Globus pallidus (tissue), 1 donor: ENCODE measurements at regions not wholly inside any gene's neighbourhood (a gene's known extent, or its start where the extent isn't known, plus 50 kb on each side); places are given as distances from the start of the nearest gene placed in this dataset.
"Not testable (repeated sequence)": the region's sequence is repeated elsewhere in the genome, so short reads cannot be mapped to it uniquely, and the experiment has no call there.

Experiments used
- DNase-seq: peaks from one replicate; pipeline ENCODE4 v3.0.0-alpha.2; 2015; ENCODE audit warnings: low spot score

- DNase-seq: no peak
Observed at GRCh38 chr3:126292318-126293070, 64.7 kb downstream of the KLF15 start.

GRCh38 chr3:126291537-126291936 lies 65.7 kb downstream of the KLF15 start:
- DNase-seq: no peak

- no peak for DNase-seq
Observed at GRCh38 chr3:126291061-126291460, 66.1 kb downstream of the KLF15 start.

- no peak for DNase-seq
Observed at GRCh38 chr3:126290325-126290724, 66.9 kb downstream of the KLF15 start.

- DNase-seq: no peak
Observed at GRCh38 chr3:126289096-126289495, 68.1 kb downstream of the KLF15 start.

GRCh38 chr3:126288314-126288713 lies 68.9 kb downstream of the KLF15 start:
- peak; percentile 29 for DNase-seq

GRCh38 chr3:126287536-126288241 lies 69.5 kb downstream of the KLF15 start:
- DNase-seq: peak; percentile 57

- no peak for DNase-seq
Observed at GRCh38 chr3:126287171-126287535, 70.1 kb downstream of the KLF15 start.

- DNase-seq: no peak
Observed at GRCh38 chr3:126285369-126285768, 71.8 kb downstream of the KLF15 start.

GRCh38 chr3:126284258-126284904 lies 72.8 kb downstream of the KLF15 start:
- no peak for DNase-seq

- not testable (repeated sequence) for DNase-seq
Observed at GRCh38 chr3:126283651-126284050, 73.6 kb downstream of the KLF15 start.

GRCh38 chr3:126279853-126280252 lies 77.4 kb downstream of the KLF15 start:
- DNase-seq: no peak

- no peak for DNase-seq
Observed at GRCh38 chr3:126277629-126278378, 79.4 kb downstream of the KLF15 start.

- no peak for DNase-seq
Observed at GRCh38 chr3:126275620-126275904, 81.6 kb downstream of the KLF15 start.

- no peak for DNase-seq
Observed at GRCh38 chr3:126274735-126275619, 82.2 kb downstream of the KLF15 start.

GRCh38 chr3:126270145-126270811 lies 86.9 kb downstream of the KLF15 start:
- peak; percentile 79 for DNase-seq

GRCh38 chr3:126269354-126269753 lies 87.9 kb downstream of the KLF15 start:
- no peak for DNase-seq

- no peak for DNase-seq
Observed at GRCh38 chr3:126268866-126269265, 88.3 kb downstream of the KLF15 start.

GRCh38 chr3:126267976-126268615 lies 87.7 kb upstream of the ALDH1L1 start:
- no peak for DNase-seq

GRCh38 chr3:126267169-126267975 lies 87.0 kb upstream of the ALDH1L1 start:
- peak; percentile 68 for DNase-seq
